HCT116 (cell line): ENCODE measurements at regions not wholly inside any gene's neighbourhood (a gene's known extent, or its start where the extent isn't known, plus 50 kb on each side); places are given as distances from the start of the nearest gene placed in this dataset.

Experiments
- ATAC-seq: fragments of 200-7000 bp; cut with Tn5 transposase; 2 replicates; pipeline ENCODE4 v1.9.1; 2020; ENCODE audit warnings: mild to moderate bottlenecking, moderate library complexity
- BruUV-seq: library from RNA; stranded (reverse); fragments of 400-500 nt; replicated peaks from 2 replicates; lab custom pipeline; 2021; lab: Mats Ljungman, UMichigan
- CTCF ChIA-PET: fragments of 300-600 bp; sonication (Branson Sonifier 250); formaldehyde crosslinking; loops from one replicate; lab custom pipeline; 2021; ENCODE audit warnings: antibody characterized with exemption; lab: Charles Lee
- POLR2A ChIA-PET: fragments of 300-600, 350-600 bp; sonication (Branson Sonifier 250); formaldehyde crosslinking; loops from one replicate; lab custom pipeline; 2021; ENCODE audit warnings: antibody characterized with exemption; lab: Charles Lee
- RAD21 ChIA-PET, 2 experiments: fragments of 300-600 bp; sonication (Branson Sonifier 250); formaldehyde crosslinking; loops; one replicate each; lab custom pipeline; 2023; ENCODE audit warnings: low total read pairs in 2 of 2; ENCODE audit not compliant: uncharacterized antibody in 2 of 2, unreplicated experiment in 2 of 2, low non-redundant PET in 1 of 2; lab: Charles Lee
- DNase-seq: peaks from one replicate; pipeline ENCODE4 v3.0.0-alpha.2; 2010; ENCODE audit warnings: low read depth, low spot score
- H2AFZ ChIP-seq: fragments of 200-600 bp; shearing (Covaris generic), sonication (generic); 2 replicates; pipeline ENCODE4 v1.6.1; 2017; ENCODE audit warnings: low read depth, mixed run types, mixed read lengths, antibody characterized with exemption, low read length; ENCODE audit not compliant: poor library complexity, severe bottlenecking
- H3K27ac ChIP-seq: 2 replicates; pipeline ENCODE4 v1.5.1; 2012; ENCODE audit warnings: low read depth, low read length
- H3K27me3 ChIP-seq: fragments of 200-600 bp; sonication (generic); 2 replicates; pipeline ENCODE4 v1.6.1; 2016; ENCODE audit warnings: mixed run types, low read length, mixed read lengths; ENCODE audit not compliant: insufficient read depth
- H3K36me3 ChIP-seq, 2 experiments: fragments of 200-500 bp in 1 of 2; fragments of 200-600 bp in 1 of 2; sonication (Bioruptor generic) in 1 of 2; sonication (generic) in 1 of 2; 2 replicates each; pipeline versions ENCODE4 v1.5.1 to v1.6.1; 2014 to 2016; ENCODE audit warnings: low read length in 2 of 2, inconsistent platforms in 1 of 2, mixed read lengths in 1 of 2, mixed run types in 1 of 2; ENCODE audit not compliant: insufficient read depth in 2 of 2, control insufficient read depth in 1 of 2
- H3K4me1 ChIP-seq, 2 experiments: fragments of 200-600 bp in 1 of 2; sonication (generic) in 1 of 2; 2 replicates each; pipeline versions ENCODE4 v1.5.1 to v1.6.1; 2012 to 2017; ENCODE audit warnings: low read length in 2 of 2, inconsistent platforms in 1 of 2, mild to moderate bottlenecking in 1 of 2, mixed read lengths in 1 of 2, mixed run types in 1 of 2, moderate library complexity in 1 of 2; ENCODE audit not compliant: insufficient read depth in 2 of 2, control insufficient read depth in 1 of 2
- H3K4me2 ChIP-seq: fragments of 200-600 bp; sonication (generic); 2 replicates; pipeline ENCODE4 v1.6.1; 2017; ENCODE audit warnings: mixed run types, low read length, mixed read lengths
- H3K4me3 ChIP-seq, 2 experiments: fragments of 200-600 bp in 1 of 2; sonication (generic) in 1 of 2; replicated peaks in 1 of 2; 2 replicates each; pipeline ENCODE4 v1.5.1; 2011 to 2016; ENCODE audit warnings: low read length in 2 of 2, control low read depth in 1 of 2, low read depth in 1 of 2, mild to moderate bottlenecking in 1 of 2, mixed read lengths in 1 of 2, mixed run types in 1 of 2
- H3K79me2 ChIP-seq: fragments of 200-600 bp; sonication (generic); 2 replicates; pipeline ENCODE4 v1.6.1; 2017; ENCODE audit warnings: mild to moderate bottlenecking, mixed run types, low read length, moderate library complexity, mixed read lengths; ENCODE audit not compliant: insufficient read depth
- H3K9ac ChIP-seq: fragments of 200-600 bp; sonication (generic); 2 replicates; pipeline ENCODE4 v1.6.1; 2016; ENCODE audit warnings: low read length, mixed read lengths
- H3K9me2 ChIP-seq: fragments of 200-600 bp; sonication (generic), shearing (Covaris generic); 2 replicates; pipeline ENCODE4 v1.6.1; 2017; ENCODE audit warnings: mixed run types, mild to moderate bottlenecking, moderate library complexity; ENCODE audit not compliant: insufficient read depth
- H3K9me3 ChIP-seq, 2 experiments: fragments of 200-500 bp in 1 of 2; fragments of 200-600 bp in 1 of 2; sonication (Bioruptor generic) in 1 of 2; sonication (generic) in 1 of 2; 2 replicates each; pipeline ENCODE4 v1.6.1; 2014 to 2017; ENCODE audit warnings: low read length in 2 of 2, mixed read lengths in 2 of 2, inconsistent platforms in 1 of 2, low read depth in 1 of 2, mild to moderate bottlenecking in 1 of 2, mixed run types in 1 of 2, moderate library complexity in 1 of 2; ENCODE audit not compliant: control insufficient read depth in 1 of 2, insufficient read depth in 1 of 2
- H4K20me1 ChIP-seq: fragments of 200-600 bp; sonication (generic), shearing (Covaris generic); 2 replicates; pipeline ENCODE4 v1.6.1; 2017; ENCODE audit warnings: mixed run types, mild to moderate bottlenecking, moderate library complexity; ENCODE audit not compliant: insufficient read depth
- CEBPB ChIP-seq: IDR thresholded peaks from 2 replicates; pipeline ENCODE4 v1.6.1; 2012; ENCODE audit warnings: low read depth
- EGR1 ChIP-seq: IDR thresholded peaks from 2 replicates; pipeline ENCODE4 v1.6.1; 2012; ENCODE audit warnings: low read depth
- JUND ChIP-seq: IDR thresholded peaks from 2 replicates; pipeline ENCODE4 v1.6.1; 2012
- MAX ChIP-seq: IDR thresholded peaks from 2 replicates; pipeline ENCODE4 v1.6.1; 2012
- POLR2AphosphoS5 ChIP-seq: IDR thresholded peaks from 2 replicates; pipeline ENCODE4 v1.6.1; 2011; ENCODE audit warnings: mild to moderate bottlenecking, low read depth, low read length, moderate library complexity
- RAD21 ChIP-seq: IDR thresholded peaks from 2 replicates; pipeline ENCODE4 v1.6.1; 2012; ENCODE audit warnings: low read depth, mild to moderate bottlenecking
- TCF7L2 ChIP-seq: IDR thresholded peaks from 2 replicates; pipeline ENCODE4 v1.7.0; 2011; ENCODE audit warnings: borderline replicate concordance, inconsistent platforms; ENCODE audit not compliant: insufficient read depth, insufficient read length; ENCODE audit errors: extremely low read depth
- ZFX ChIP-seq: fragments of 450-650 bp; IDR thresholded peaks from 2 replicates; pipeline ENCODE4 v1.6.1; 2017
- intact Hi-C: fragments of 100-400 bp; cut with micrococcal nuclease; formaldehyde crosslinking; loops from 2 replicates; pipeline ENCODE4 v1.10.0; 2022
- TF ChIP-seq, protein P1 (sequence below), 3 experiments: fragments of 200-600 bp in 1 of 3; sonication (generic) in 1 of 3; IDR thresholded peaks in 2 of 3; conservative IDR thresholded peaks in 1 of 3; 2 replicates each; pipeline ENCODE4 v1.5.1; 2012 to 2017; ENCODE audit warnings: low read depth in 2 of 3, low read length in 2 of 3, antibody characterized with exemption in 1 of 3, borderline replicate concordance in 1 of 3, control low read depth in 1 of 3, mild to moderate bottlenecking in 1 of 3, mixed read lengths in 1 of 3, mixed run types in 1 of 3, moderate library complexity in 1 of 3; ENCODE audit not compliant: insufficient read depth in 1 of 3
- TF ChIP-seq, protein P2 (sequence below): IDR thresholded peaks from 2 replicates; pipeline ENCODE4 v1.6.1; 2012; ENCODE audit warnings: low read depth

GRCh38 chr22:20639750-20640149, 132.3 kb downstream of the MED15 start (continued):
- TF ChIP-seq, protein P1, sequence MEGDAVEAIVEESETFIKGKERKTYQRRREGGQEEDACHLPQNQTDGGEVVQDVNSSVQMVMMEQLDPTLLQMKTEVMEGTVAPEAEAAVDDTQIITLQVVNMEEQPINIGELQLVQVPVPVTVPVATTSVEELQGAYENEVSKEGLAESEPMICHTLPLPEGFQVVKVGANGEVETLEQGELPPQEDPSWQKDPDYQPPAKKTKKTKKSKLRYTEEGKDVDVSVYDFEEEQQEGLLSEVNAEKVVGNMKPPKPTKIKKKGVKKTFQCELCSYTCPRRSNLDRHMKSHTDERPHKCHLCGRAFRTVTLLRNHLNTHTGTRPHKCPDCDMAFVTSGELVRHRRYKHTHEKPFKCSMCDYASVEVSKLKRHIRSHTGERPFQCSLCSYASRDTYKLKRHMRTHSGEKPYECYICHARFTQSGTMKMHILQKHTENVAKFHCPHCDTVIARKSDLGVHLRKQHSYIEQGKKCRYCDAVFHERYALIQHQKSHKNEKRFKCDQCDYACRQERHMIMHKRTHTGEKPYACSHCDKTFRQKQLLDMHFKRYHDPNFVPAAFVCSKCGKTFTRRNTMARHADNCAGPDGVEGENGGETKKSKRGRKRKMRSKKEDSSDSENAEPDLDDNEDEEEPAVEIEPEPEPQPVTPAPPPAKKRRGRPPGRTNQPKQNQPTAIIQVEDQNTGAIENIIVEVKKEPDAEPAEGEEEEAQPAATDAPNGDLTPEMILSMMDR (IDR thresholded peaks at IDR 0.05 in 2 of 3, conservative IDR thresholded peaks at IDR 0.05 in 1 of 3; ENCODE audit: borderline replicate concordance in 1 of 3, insufficient read depth in 1 of 3, low read depth in 2 of 3, low read length in 2 of 3): no peak
- TF ChIP-seq POLR2AphosphoS5 (no peak), JUND (no peak), ZFX (no peak)

DNA sequence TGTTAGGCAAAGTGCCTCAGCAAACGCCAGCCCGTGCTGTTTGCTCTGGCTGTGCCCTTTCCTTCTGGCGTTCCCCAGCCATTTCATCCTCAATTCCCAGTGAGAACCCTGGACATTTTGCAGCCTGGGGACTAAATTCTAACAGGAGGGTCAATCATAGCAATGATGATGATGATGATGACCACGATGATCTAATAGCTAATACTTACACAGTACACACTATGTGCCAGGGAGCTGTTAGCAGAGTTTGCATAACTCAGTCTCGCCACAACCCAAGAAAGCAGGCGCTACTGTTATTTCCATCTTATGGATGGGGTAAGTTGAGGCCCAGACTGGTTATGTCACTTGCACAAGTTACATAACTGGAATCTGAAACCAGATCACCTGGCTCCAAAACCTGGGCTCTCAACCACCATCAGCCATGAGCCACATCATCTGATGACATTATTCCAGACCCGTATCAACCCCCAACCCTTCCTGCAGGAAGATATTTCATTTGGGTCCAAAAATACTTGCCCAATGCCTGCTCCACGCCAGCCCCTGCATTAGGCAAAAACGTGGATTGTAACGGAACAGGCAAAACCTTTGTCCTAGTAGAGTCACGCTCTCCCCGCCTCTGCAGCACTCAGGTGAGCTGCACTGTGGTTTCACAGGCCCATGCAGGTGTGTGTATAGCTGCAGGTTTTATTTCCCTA, 132.6 kb upstream of the SERPIND1 start:
- DNase-seq (no peak), ATAC-seq (no peak)
- POLR2A ChIA-PET: no interaction called here
- no TSS peak for BruUV-seq
- Histone ChIP-seq H3K9me2 (no peaks in the 10 kb centered on the region), H4K20me1 (no peaks in the 10 kb centered on the region), H3K27me3 (0 out of 2 replicates have a peak, but pooled peaks cover 12% of the 10 kb centered on the region), H3K79me2 (no peaks in the 10 kb centered on the region), H3K4me2 (no peak overlapping the region), H3K4me1 (no peaks in the 10 kb centered on the region), H3K9me3 (no peaks in the 10 kb centered on the region; a peak in 1 of 4 replicates), H3K4me3 (no peak overlapping the region), H3K36me3 (no peaks in the 10 kb centered on the region), H3K9ac (no peak overlapping the region), H3K27ac (no peak overlapping the region), H2AFZ (no peak overlapping the region)
- CTCF ChIA-PET: no interaction called here
- intact Hi-C loops: no loop called here
- TF ChIP-seq, protein P2, sequence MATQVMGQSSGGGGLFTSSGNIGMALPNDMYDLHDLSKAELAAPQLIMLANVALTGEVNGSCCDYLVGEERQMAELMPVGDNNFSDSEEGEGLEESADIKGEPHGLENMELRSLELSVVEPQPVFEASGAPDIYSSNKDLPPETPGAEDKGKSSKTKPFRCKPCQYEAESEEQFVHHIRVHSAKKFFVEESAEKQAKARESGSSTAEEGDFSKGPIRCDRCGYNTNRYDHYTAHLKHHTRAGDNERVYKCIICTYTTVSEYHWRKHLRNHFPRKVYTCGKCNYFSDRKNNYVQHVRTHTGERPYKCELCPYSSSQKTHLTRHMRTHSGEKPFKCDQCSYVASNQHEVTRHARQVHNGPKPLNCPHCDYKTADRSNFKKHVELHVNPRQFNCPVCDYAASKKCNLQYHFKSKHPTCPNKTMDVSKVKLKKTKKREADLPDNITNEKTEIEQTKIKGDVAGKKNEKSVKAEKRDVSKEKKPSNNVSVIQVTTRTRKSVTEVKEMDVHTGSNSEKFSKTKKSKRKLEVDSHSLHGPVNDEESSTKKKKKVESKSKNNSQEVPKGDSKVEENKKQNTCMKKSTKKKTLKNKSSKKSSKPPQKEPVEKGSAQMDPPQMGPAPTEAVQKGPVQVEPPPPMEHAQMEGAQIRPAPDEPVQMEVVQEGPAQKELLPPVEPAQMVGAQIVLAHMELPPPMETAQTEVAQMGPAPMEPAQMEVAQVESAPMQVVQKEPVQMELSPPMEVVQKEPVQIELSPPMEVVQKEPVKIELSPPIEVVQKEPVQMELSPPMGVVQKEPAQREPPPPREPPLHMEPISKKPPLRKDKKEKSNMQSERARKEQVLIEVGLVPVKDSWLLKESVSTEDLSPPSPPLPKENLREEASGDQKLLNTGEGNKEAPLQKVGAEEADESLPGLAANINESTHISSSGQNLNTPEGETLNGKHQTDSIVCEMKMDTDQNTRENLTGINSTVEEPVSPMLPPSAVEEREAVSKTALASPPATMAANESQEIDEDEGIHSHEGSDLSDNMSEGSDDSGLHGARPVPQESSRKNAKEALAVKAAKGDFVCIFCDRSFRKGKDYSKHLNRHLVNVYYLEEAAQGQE: no peak
- no peak for TF ChIP-seq RAD21
- no peak for TF ChIP-seq CEBPB
- no peak for TF ChIP-seq ZFX
- no peak for TF ChIP-seq EGR1
- TF ChIP-seq MAX: no peak
- TF ChIP-seq TCF7L2: no peak
- RAD21 ChIA-PET: no interaction called here
